ENCODE measurements at regions not wholly inside any gene's neighbourhood (a gene's known extent, or its start where the extent isn't known, plus 50 kb on each side); places are given as distances from the start of the nearest gene placed in this dataset.

- TF ChIP-seq EZH2 (IDR thresholded peaks at IDR 0.05) (no peak), POLR2AphosphoS5 (IDR thresholded peaks at IDR 0.05; ENCODE audit: borderline replicate concordance, low read depth, low read length) (no peak)
Observed at GRCh38 chr17:73952480-73953205, 250.8 kb upstream of the RPL38 start.

Data from SK-N-MC (cell line).